ENCODE measurements at regions not wholly inside any gene's neighbourhood (a gene's known extent, or its start where the extent isn't known, plus 50 kb on each side); places are given as distances from the start of the nearest gene placed in this dataset.
"Not testable (repeated sequence)": the region's sequence is repeated elsewhere in the genome, so short reads cannot be mapped to it uniquely, and the experiment has no call there.

GRCh38 chr15:87703327-87704111 lies 553.0 kb downstream of the NTRK3 start:
- H3K27ac ChIP-seq (replicated peaks in 1 of 4), result no peak overlapping the region
- TF ChIP-seq POLR2AphosphoS5 (IDR thresholded peaks at IDR 0.05) (no peak), CTCF (IDR thresholded peaks at IDR 0.05) (no peak), POLR2A (IDR thresholded peaks at IDR 0.05; ENCODE audit: low read depth) (no peak), EP300 (IDR thresholded peaks at IDR 0.05) (no peak)
- intact Hi-C loops (cut with DNase I), result no loop called here
- WGBS, result 77% methylated on average over 18 of the region's 18 CpGs
- H3K9me3 ChIP-seq, result peaks cover 0 to 1% (median 0%) of the 10 kb centered on the region in 4 donors
- peak; percentile 74 for DNase-seq (ENCODE audit: extremely low spot score)
- H3K4me3 ChIP-seq, result no peak overlapping the region
- no peaks in the 10 kb centered on the region for H3K36me3 ChIP-seq
- no peaks in the 10 kb centered on the region for H3K27me3 ChIP-seq
- no peaks in the 10 kb centered on the region for H3K4me1 ChIP-seq

- DNase-seq (ENCODE audit: extremely low spot score), result no peak
- Histone ChIP-seq H3K36me3 (no peaks in the 10 kb centered on the region), H3K9me3 (peaks cover 0 to 5% (median 0%) of the 10 kb centered on the region in 4 donors), H3K4me1 (no peaks in the 10 kb centered on the region), H3K27ac (replicated peaks in 1 of 4) (no peak overlapping the region), H3K4me3 (no peak overlapping the region), H3K27me3 (no peaks in the 10 kb centered on the region)
- no peak for TF ChIP-seq EP300 (IDR thresholded peaks at IDR 0.05)
- no peak for TF ChIP-seq POLR2AphosphoS5 (IDR thresholded peaks at IDR 0.05)
- no peak for TF ChIP-seq CTCF (IDR thresholded peaks at IDR 0.05)
- no peak for TF ChIP-seq POLR2A (IDR thresholded peaks at IDR 0.05; ENCODE audit: low read depth)
- 81% methylated on average over 4 of the region's 4 CpGs for WGBS
- intact Hi-C loops (cut with DNase I), result no loop called here
Measured at GRCh38 chr15:87702270-87702669, 554.3 kb downstream of the NTRK3 start.

GRCh38 chr15:87698467-87698866 lies 558.1 kb downstream of the NTRK3 start:
- WGBS, result 83% methylated on average over 2 of the region's 2 CpGs

GRCh38 chr15:87689716-87690115 lies 566.8 kb downstream of the NTRK3 start:
- DNase-seq (ENCODE audit: extremely low spot score), result no peak
- H3K4me1 ChIP-seq, result no peaks in the 10 kb centered on the region
- H3K9me3 ChIP-seq, result peaks cover 0 to 7% (median 0%) of the 10 kb centered on the region in 4 donors
- no peak for TF ChIP-seq POLR2A (IDR thresholded peaks at IDR 0.05; ENCODE audit: low read depth)
- no peak for TF ChIP-seq EP300 (IDR thresholded peaks at IDR 0.05)
- no peak for TF ChIP-seq CTCF (IDR thresholded peaks at IDR 0.05)
- TF ChIP-seq POLR2AphosphoS5 (IDR thresholded peaks at IDR 0.05), result no peak
- H3K36me3 ChIP-seq, result no peaks in the 10 kb centered on the region
- H3K27ac ChIP-seq (replicated peaks in 1 of 4), result no peak overlapping the region
- no peak overlapping the region for H3K4me3 ChIP-seq
- WGBS, result 83% methylated on average over 1 of the region's 1 CpG
- intact Hi-C loops (cut with DNase I), result no loop called here
- H3K27me3 ChIP-seq, result no peaks in the 10 kb centered on the region

More at GRCh38 chr15:87698467-87698866, 558.1 kb downstream of the NTRK3 start:
- H3K27ac ChIP-seq (replicated peaks in 1 of 4); H3K36me3 ChIP-seq; H3K4me1 ChIP-seq; H3K4me3 ChIP-seq; DNase-seq (ENCODE audit: extremely low spot score); intact Hi-C loops (cut with DNase I); H3K9me3 ChIP-seq; H3K27me3 ChIP-seq: not testable (repeated sequence)

GRCh38 chr15:87687523-87687870 lies 569.0 kb downstream of the NTRK3 start:
- Histone ChIP-seq H3K27ac (replicated peaks in 1 of 4) (no peak overlapping the region), H3K9me3 (peaks cover 0 to 7% (median 0%) of the 10 kb centered on the region in 4 donors), H3K4me3 (no peak overlapping the region), H3K4me1 (no peaks in the 10 kb centered on the region), H3K36me3 (no peaks in the 10 kb centered on the region), H3K27me3 (no peaks in the 10 kb centered on the region)
- no peak for TF ChIP-seq CTCF (IDR thresholded peaks at IDR 0.05)
- no peak for TF ChIP-seq POLR2AphosphoS5 (IDR thresholded peaks at IDR 0.05)
- TF ChIP-seq POLR2A (IDR thresholded peaks at IDR 0.05; ENCODE audit: low read depth), result no peak
- no peak for TF ChIP-seq EP300 (IDR thresholded peaks at IDR 0.05)
- DNase-seq (ENCODE audit: extremely low spot score), result no peak
- intact Hi-C loops (cut with DNase I), result no loop called here
- WGBS, result 89% methylated on average over 7 of the region's 7 CpGs
